ENCODE measurements at regions not wholly inside any gene's neighbourhood (a gene's known extent, or its start where the extent isn't known, plus 50 kb on each side); places are given as distances from the start of the nearest gene placed in this dataset.

DNA sequence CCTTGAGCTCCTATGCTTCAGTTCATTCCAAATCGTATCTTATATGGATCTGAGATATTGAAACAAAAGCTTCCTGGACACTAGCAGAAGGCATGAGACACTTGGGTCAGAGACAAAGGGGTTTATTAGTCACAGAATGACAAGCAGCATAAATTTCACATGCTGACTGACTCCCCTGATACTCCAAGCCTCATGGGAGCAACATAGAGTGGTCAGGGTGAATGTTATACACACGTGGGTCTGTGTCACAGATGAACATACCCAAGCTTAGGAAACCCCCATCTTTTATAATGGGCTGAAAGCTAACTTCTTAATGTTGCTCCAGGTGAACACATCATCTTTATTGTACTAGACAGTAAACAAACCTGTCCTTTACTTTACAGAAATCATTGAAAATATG, 599.9 kb upstream of the RGS18 start:
- Histone ChIP-seq H3K4me3 (ENCODE audit: low read length in 2 of 2) (no peak overlapping the region), H3K27ac (replicated peaks; ENCODE audit: low read length) (no peak overlapping the region)
- WGBS, 2 donors (ENCODE audit: extremely low coverage in 2 of 2, insufficient read length in 2 of 2, insufficient replicate concordance in 1 of 2), result no CpG with 5 or more reads among the region's 2 CpGs

GRCh38 chr1:191561276-191561675, 597.0 kb upstream of the RGS18 start:
- no peak overlapping the region for H4K91ac ChIP-seq (ENCODE audit: low read depth, low read length, poor library complexity)
- WGBS, 2 donors (ENCODE audit: extremely low coverage in 2 of 2, insufficient read length in 2 of 2, insufficient replicate concordance in 1 of 2), result no CpG with 5 or more reads among the region's 4 CpGs
- no peak overlapping the region for H2BK120ac ChIP-seq (ENCODE audit: low read depth, low read length)
- no peak overlapping the region for H3K18ac ChIP-seq (ENCODE audit: low read length)
- H3K14ac ChIP-seq (ENCODE audit: low read length), result no peak overlapping the region
- H3K23ac ChIP-seq (ENCODE audit: low read depth, low read length, poor library complexity), result no peak overlapping the region
- H3K4me3 ChIP-seq (ENCODE audit: low read length in 2 of 2), result no peak overlapping the region
- no peak overlapping the region for H3K9ac ChIP-seq (ENCODE audit: low read depth, low read length, poor library complexity)
- no peaks in the 10 kb centered on the region for H3K27me3 ChIP-seq (ENCODE audit: control insufficient read depth in 3 of 3, insufficient read depth in 3 of 3, low read depth in 1 of 3, low read length in 3 of 3)
- no peaks in the 10 kb centered on the region for H3K9me3 ChIP-seq (replicated peaks in 1 of 2; ENCODE audit: control insufficient read depth in 2 of 2, insufficient read depth in 1 of 2, low read depth in 1 of 2, low read length in 2 of 2)
- no peak overlapping the region for H2BK12ac ChIP-seq (ENCODE audit: low read length)
- no peak overlapping the region for H3K4me2 ChIP-seq (ENCODE audit: insufficient read depth, low read length, poor library complexity, severe bottlenecking)
- H3K4ac ChIP-seq (ENCODE audit: low read length), result no peak overlapping the region
- H2BK5ac ChIP-seq (ENCODE audit: low read length), result no peak overlapping the region
- no peak overlapping the region for H2AFZ ChIP-seq (ENCODE audit: low read length)
- no peak for DNase-seq (ENCODE audit: low spot score)
- no peaks in the 10 kb centered on the region for H3K79me1 ChIP-seq (ENCODE audit: low read depth, low read length)
- no peak overlapping the region for H3K27ac ChIP-seq (replicated peaks; ENCODE audit: low read length)
- no peaks in the 10 kb centered on the region for H3K36me3 ChIP-seq (replicated peaks in 1 of 2; ENCODE audit: control insufficient read depth in 2 of 2, insufficient read depth in 2 of 2, low read length in 2 of 2)
- no peak overlapping the region for H4K8ac ChIP-seq (ENCODE audit: low read depth, low read length)
- H2BK15ac ChIP-seq (ENCODE audit: low read length), result no peak overlapping the region
- no peaks in the 10 kb centered on the region for H3K4me1 ChIP-seq (ENCODE audit: control insufficient read depth in 2 of 2, insufficient read depth in 1 of 2, low read depth in 1 of 2, low read length in 2 of 2)
- H2AK5ac ChIP-seq (ENCODE audit: low read depth, low read length), result no peak overlapping the region

More for the DNA sequence above, 599.9 kb upstream of the RGS18 start:
- DNase-seq (ENCODE audit: low spot score), result no peak
- Histone ChIP-seq H2AK5ac (ENCODE audit: low read depth, low read length) (no peak overlapping the region), H2BK12ac (ENCODE audit: low read length) (no peak overlapping the region), H3K23ac (ENCODE audit: low read depth, low read length, poor library complexity) (no peak overlapping the region), H3K18ac (ENCODE audit: low read length) (no peak overlapping the region), H3K9me3 (replicated peaks in 1 of 2; ENCODE audit: control insufficient read depth in 2 of 2, insufficient read depth in 1 of 2, low read depth in 1 of 2, low read length in 2 of 2) (no peaks in the 10 kb centered on the region), H2BK5ac (ENCODE audit: low read length) (no peak overlapping the region), H3K36me3 (replicated peaks in 1 of 2; ENCODE audit: control insufficient read depth in 2 of 2, insufficient read depth in 2 of 2, low read length in 2 of 2) (no peaks in the 10 kb centered on the region), H3K14ac (ENCODE audit: low read length) (no peak overlapping the region), H3K27me3 (ENCODE audit: control insufficient read depth in 3 of 3, insufficient read depth in 3 of 3, low read depth in 1 of 3, low read length in 3 of 3) (no peaks in the 10 kb centered on the region), H3K4me1 (ENCODE audit: control insufficient read depth in 2 of 2, insufficient read depth in 1 of 2, low read depth in 1 of 2, low read length in 2 of 2) (no peaks in the 10 kb centered on the region), H4K8ac (ENCODE audit: low read depth, low read length) (no peak overlapping the region), H2AFZ (ENCODE audit: low read length) (no peak overlapping the region), H3K79me1 (ENCODE audit: low read depth, low read length) (no peaks in the 10 kb centered on the region), H3K4ac (ENCODE audit: low read length) (no peak overlapping the region), H2BK15ac (ENCODE audit: low read length) (no peak overlapping the region), H3K9ac (ENCODE audit: low read depth, low read length, poor library complexity) (no peak overlapping the region), H3K4me2 (ENCODE audit: insufficient read depth, low read length, poor library complexity, severe bottlenecking) (no peak overlapping the region), H2BK120ac (ENCODE audit: low read depth, low read length) (no peak overlapping the region), H4K91ac (ENCODE audit: low read depth, low read length, poor library complexity) (no peak overlapping the region)

- H4K91ac ChIP-seq (ENCODE audit: low read depth, low read length, poor library complexity), result no peak overlapping the region
- no peak overlapping the region for H4K8ac ChIP-seq (ENCODE audit: low read depth, low read length)
- WGBS, 2 donors (ENCODE audit: extremely low coverage in 2 of 2, insufficient read length in 2 of 2, insufficient replicate concordance in 1 of 2), result no CpG with 5 or more reads among the region's 2 CpGs
- H3K4me3 ChIP-seq (ENCODE audit: low read length in 2 of 2), result no peak overlapping the region
- H3K79me1 ChIP-seq (ENCODE audit: low read depth, low read length), result no peaks in the 10 kb centered on the region
- H3K4me2 ChIP-seq (ENCODE audit: insufficient read depth, low read length, poor library complexity, severe bottlenecking), result no peak overlapping the region
- H3K23ac ChIP-seq (ENCODE audit: low read depth, low read length, poor library complexity), result no peak overlapping the region
- no peak overlapping the region for H3K14ac ChIP-seq (ENCODE audit: low read length)
- no peak overlapping the region for H2AFZ ChIP-seq (ENCODE audit: low read length)
- no peaks in the 10 kb centered on the region for H3K36me3 ChIP-seq (replicated peaks in 1 of 2; ENCODE audit: control insufficient read depth in 2 of 2, insufficient read depth in 2 of 2, low read length in 2 of 2)
- no peak overlapping the region for H2BK12ac ChIP-seq (ENCODE audit: low read length)
- H2BK15ac ChIP-seq (ENCODE audit: low read length), result no peak overlapping the region
- no peak for DNase-seq (ENCODE audit: low spot score)
- H3K4ac ChIP-seq (ENCODE audit: low read length), result no peak overlapping the region
- H3K9me3 ChIP-seq (replicated peaks in 1 of 2; ENCODE audit: control insufficient read depth in 2 of 2, insufficient read depth in 1 of 2, low read depth in 1 of 2, low read length in 2 of 2), result no peaks in the 10 kb centered on the region
- H2BK5ac ChIP-seq (ENCODE audit: low read length), result no peak overlapping the region
- H2AK5ac ChIP-seq (ENCODE audit: low read depth, low read length), result no peak overlapping the region
- no peak overlapping the region for H3K18ac ChIP-seq (ENCODE audit: low read length)
- no peak overlapping the region for H3K9ac ChIP-seq (ENCODE audit: low read depth, low read length, poor library complexity)
- H3K27ac ChIP-seq (replicated peaks; ENCODE audit: low read length), result no peak overlapping the region
- no peaks in the 10 kb centered on the region for H3K27me3 ChIP-seq (ENCODE audit: control insufficient read depth in 3 of 3, insufficient read depth in 3 of 3, low read depth in 1 of 3, low read length in 3 of 3)
- no peak overlapping the region for H2BK120ac ChIP-seq (ENCODE audit: low read depth, low read length)
- no peaks in the 10 kb centered on the region for H3K4me1 ChIP-seq (ENCODE audit: control insufficient read depth in 2 of 2, insufficient read depth in 1 of 2, low read depth in 1 of 2, low read length in 2 of 2)
These were observed 594.0 kb upstream of the RGS18 start for GRCh38 chr1:191564275-191564674.

GRCh38 chr1:191572479-191572878, 585.8 kb upstream of the RGS18 start:
- Histone ChIP-seq H3K4me3 (ENCODE audit: low read length in 2 of 2) (no peak overlapping the region), H4K91ac (ENCODE audit: low read depth, low read length, poor library complexity) (no peak overlapping the region), H2BK120ac (ENCODE audit: low read depth, low read length) (no peak overlapping the region), H3K36me3 (replicated peaks in 1 of 2; ENCODE audit: control insufficient read depth in 2 of 2, insufficient read depth in 2 of 2, low read length in 2 of 2) (no peaks in the 10 kb centered on the region), H4K8ac (ENCODE audit: low read depth, low read length) (no peak overlapping the region), H3K9ac (ENCODE audit: low read depth, low read length, poor library complexity) (no peak overlapping the region), H2AK5ac (ENCODE audit: low read depth, low read length) (no peak overlapping the region), H3K4ac (ENCODE audit: low read length) (no peak overlapping the region), H3K79me1 (ENCODE audit: low read depth, low read length) (no peaks in the 10 kb centered on the region), H3K27ac (replicated peaks; ENCODE audit: low read length) (no peak overlapping the region), H3K4me2 (ENCODE audit: insufficient read depth, low read length, poor library complexity, severe bottlenecking) (no peak overlapping the region), H3K27me3 (ENCODE audit: control insufficient read depth in 3 of 3, insufficient read depth in 3 of 3, low read depth in 1 of 3, low read length in 3 of 3) (no peaks in the 10 kb centered on the region), H3K18ac (ENCODE audit: low read length) (no peak overlapping the region), H3K23ac (ENCODE audit: low read depth, low read length, poor library complexity) (no peak overlapping the region), H2AFZ (ENCODE audit: low read length) (no peak overlapping the region), H2BK5ac (ENCODE audit: low read length) (no peak overlapping the region), H2BK15ac (ENCODE audit: low read length) (no peak overlapping the region), H3K14ac (ENCODE audit: low read length) (no peak overlapping the region), H3K4me1 (ENCODE audit: control insufficient read depth in 2 of 2, insufficient read depth in 1 of 2, low read depth in 1 of 2, low read length in 2 of 2) (peaks cover 0 to 5% of the 10 kb centered on the region in 2 donors), H2BK12ac (ENCODE audit: low read length) (no peak overlapping the region), H3K9me3 (replicated peaks in 1 of 2; ENCODE audit: control insufficient read depth in 2 of 2, insufficient read depth in 1 of 2, low read depth in 1 of 2, low read length in 2 of 2) (no peaks in the 10 kb centered on the region)
- no peak for DNase-seq (ENCODE audit: low spot score)

All from neuronal stem cell (in vitro differentiated cells).